ENCODE measurements at regions not wholly inside any gene's neighbourhood (a gene's known extent, or its start where the extent isn't known, plus 50 kb on each side); places are given as distances from the start of the nearest gene placed in this dataset.

GRCh38 chr3:10738688-10739372 is 77.2 kb upstream of the SLC6A11 start (continued):
- TF ChIP-seq ZNF512B (CRISPR knock-in tag; IDR thresholded peaks at IDR 0.05; ENCODE audit: borderline replicate concordance), result no peak
- no peak for TF ChIP-seq THRA (CRISPR knock-in tag; IDR thresholded peaks at IDR 0.05; ENCODE audit: borderline replicate concordance)
- no peak for TF ChIP-seq SOX13 (IDR thresholded peaks at IDR 0.05)
- no peak for TF ChIP-seq SOX13 (CRISPR knock-in tag; conservative IDR thresholded peaks at IDR 0.05 in 1 of 2, IDR thresholded peaks at IDR 0.05 in 1 of 2)
- no peak for TF ChIP-seq PAWR (CRISPR knock-in tag; IDR thresholded peaks at IDR 0.05; ENCODE audit: borderline replicate concordance)
- TF ChIP-seq ZNF691 (CRISPR knock-in tag; IDR thresholded peaks at IDR 0.05; ENCODE audit: borderline replicate concordance, low read depth), result 0 out of 2 replicates have a peak, but pooled peaks have one; percentile 46
- no peak for TF ChIP-seq TFDP2 (CRISPR knock-in tag; IDR thresholded peaks at IDR 0.05)
- no peak for TF ChIP-seq ZNF597 (CRISPR knock-in tag; IDR thresholded peaks at IDR 0.05)
- TF ChIP-seq CC2D1A (CRISPR knock-in tag; IDR thresholded peaks at IDR 0.05), result no peak
- 0 out of 2 replicates have a peak, but pooled peaks have one; percentile 36 for TF ChIP-seq ZNF605 (CRISPR knock-in tag; IDR thresholded peaks at IDR 0.05)
- TF ChIP-seq ZNF512 (CRISPR knock-in tag; IDR thresholded peaks at IDR 0.05), result no peak
- no peak for TF ChIP-seq SATB2 (CRISPR knock-in tag; IDR thresholded peaks at IDR 0.05)
- TF ChIP-seq U2AF1 (optimal IDR thresholded peaks at IDR 0.05; ENCODE audit: low read depth, low read length), result no peak
- peak; percentile 34; the same call in 1 of the 2 replicates for TF ChIP-seq TRAFD1 (CRISPR knock-in tag; IDR thresholded peaks at IDR 0.05; ENCODE audit: borderline replicate concordance)
- no peak for TF ChIP-seq DDIT3 (CRISPR knock-in tag; IDR thresholded peaks at IDR 0.05)
- TF ChIP-seq ESRRA (CRISPR knock-in tag; IDR thresholded peaks at IDR 0.05; ENCODE audit: low read depth), result no peak
- TF ChIP-seq SMAD3 (CRISPR knock-in tag; IDR thresholded peaks at IDR 0.05), result no peak

Data from HepG2 (cell line).